GDM1 (cell line): ENCODE measurements at regions not wholly inside any gene's neighbourhood (a gene's known extent, or its start where the extent isn't known, plus 50 kb on each side); places are given as distances from the start of the nearest gene placed in this dataset.

ENCODE experiments used
- DNase-seq: peaks from one replicate; lab custom pipeline; 2025; lab: John Stamatoyannopoulos, UW

DNA sequence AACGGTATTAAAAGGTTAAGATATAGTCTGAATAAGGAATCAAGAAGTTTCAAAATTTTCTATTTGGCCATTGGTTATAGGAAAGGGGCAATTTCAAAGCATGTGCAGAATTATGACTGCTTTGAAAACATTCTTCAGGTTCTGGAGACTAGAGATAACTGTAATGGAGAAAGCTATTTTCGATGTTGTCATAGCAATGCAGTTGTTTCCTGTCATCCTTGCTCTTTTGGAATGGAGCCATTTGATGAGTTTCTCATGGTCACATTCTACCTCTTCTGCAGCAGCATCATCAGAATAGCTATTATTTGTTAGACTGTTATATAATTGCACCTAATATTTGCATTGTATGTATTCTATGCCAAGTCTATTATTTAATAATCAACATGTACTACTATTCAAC lies 368.2 kb upstream of the NR3C2 start:
- DNase-seq: no peak

- no peak for DNase-seq
Observed at GRCh38 chr4:148808416-148808815, 366.2 kb upstream of the NR3C2 start.

- no peak for DNase-seq
Observed at GRCh38 chr4:148800940-148801339, 358.7 kb upstream of the NR3C2 start.

GRCh38 chr4:148800336-148800885 lies 358.2 kb upstream of the NR3C2 start:
- DNase-seq: no peak

DNA sequence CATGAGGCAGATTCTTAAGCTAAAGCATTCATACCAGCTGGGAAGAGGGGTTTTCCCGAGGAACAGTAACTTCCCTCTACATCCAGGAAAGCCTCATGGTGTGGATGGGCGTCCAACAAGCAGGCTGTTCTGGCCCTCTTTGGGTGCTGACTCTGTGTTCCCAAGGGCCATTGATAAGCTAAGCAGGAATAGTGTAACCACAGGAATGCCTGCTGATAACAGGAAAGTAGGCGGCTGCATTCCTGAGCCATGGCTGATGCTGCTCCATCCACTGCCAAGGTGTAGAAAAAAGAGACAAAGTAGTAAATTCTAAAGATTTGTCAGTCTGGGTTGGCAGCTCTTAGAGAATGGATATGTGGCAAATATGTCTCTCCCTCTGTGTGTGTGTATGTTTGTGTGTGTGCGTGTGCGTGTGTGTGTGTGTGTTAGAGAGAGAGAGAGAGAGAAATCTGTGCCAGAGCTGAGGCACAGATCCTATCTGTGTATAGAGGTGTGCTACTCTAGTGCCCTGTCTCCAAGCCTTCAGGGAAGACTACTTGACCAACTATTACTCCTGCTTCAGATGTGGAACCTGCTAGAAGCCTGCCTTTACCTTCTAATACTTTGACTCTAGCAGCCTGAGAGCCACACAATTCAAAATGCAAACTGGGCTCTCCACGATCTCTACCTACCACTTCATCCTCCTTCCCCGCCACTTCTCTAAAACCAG lies 353.1 kb upstream of the NR3C2 start:
- no peak for DNase-seq

DNA sequence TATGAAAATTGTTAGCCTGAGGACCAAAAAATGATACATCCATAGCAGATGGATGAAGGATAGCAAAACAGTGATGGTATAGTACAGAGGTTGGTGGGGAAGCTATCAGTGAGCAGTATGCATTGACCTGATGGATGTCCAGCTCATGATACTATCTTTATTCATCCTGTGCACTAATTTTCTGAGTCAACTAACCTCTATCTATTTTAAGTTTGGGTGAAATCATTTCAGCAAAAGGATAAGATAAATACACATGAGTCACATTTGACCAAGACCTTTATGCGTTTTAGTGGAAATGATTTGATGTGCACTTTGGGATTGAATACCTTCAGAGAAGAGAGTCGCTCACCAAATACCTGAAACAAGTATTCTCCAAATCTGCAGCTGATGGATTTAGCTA lies 351.0 kb upstream of the NR3C2 start:
- no peak for DNase-seq

DNA sequence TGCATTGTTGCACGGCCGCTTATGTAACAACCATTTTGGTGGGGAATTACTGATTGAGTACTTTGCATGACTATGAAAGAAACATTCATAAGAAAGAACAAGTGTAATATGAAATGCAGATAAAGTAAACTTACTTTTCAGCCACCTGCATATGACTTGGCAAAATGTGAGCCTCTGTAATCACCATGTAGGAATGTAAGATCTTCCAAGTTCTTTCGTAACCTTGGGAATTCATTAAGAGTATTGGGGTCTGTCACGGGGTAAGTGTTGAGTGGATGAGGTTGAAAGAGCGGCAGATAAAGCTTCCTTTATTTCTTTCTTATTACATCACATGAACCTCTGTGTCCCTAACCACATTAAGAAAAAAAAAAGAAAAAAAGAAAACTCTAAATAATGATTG lies 348.5 kb upstream of the NR3C2 start:
- DNase-seq: no peak

GRCh38 chr4:148790246-148790645 lies 348.0 kb upstream of the NR3C2 start:
- DNase-seq: no peak

DNA sequence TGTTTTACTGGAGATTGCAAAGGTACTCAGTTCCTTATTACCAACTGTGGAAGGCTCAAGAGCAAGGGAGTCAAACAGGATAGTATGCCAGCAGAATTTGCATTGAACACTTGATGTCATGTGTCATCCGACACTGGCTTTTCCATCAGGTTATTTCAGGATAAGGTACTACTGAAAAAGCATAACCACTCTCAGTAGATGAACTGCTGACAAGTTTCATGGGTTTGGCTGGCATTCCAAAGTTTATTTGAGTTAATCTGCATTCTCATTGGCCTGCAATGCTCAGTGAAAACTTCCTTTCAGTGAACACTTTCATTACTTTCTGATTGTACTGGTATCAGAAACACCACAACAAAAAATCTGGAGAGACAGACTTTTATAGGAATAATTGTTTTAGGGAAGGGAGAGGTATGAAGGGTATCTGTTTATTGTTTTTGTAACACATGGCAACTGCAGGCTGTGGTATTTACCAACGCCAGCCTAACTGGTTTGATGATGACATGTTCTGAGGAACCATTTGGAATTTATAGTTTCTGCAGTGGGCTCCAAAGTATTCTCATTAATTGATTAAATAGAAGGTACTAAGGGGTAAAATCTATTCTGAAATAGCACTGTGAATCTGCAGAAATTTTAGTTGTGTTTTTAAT lies 345.7 kb upstream of the NR3C2 start:
- DNase-seq: no peak

DNA sequence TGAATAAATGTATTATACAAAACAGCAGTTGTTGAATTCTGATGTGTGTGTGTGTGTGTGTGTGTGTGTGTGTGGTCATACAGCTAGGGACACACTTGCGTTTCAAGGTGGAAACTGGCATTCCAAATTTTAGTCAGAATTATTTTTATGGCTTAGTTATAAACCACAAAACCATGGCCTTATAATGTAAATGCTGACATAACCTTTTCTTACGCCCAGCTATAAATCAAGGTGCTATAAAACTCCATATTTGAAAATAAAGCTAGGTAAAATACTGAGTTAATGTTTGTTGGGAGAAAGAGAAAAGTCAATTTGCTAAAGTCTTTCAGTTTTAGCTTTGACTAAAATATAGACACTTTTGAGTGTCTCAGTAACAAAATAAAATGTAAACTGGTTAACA lies 345.1 kb upstream of the NR3C2 start:
- DNase-seq: no peak

DNA sequence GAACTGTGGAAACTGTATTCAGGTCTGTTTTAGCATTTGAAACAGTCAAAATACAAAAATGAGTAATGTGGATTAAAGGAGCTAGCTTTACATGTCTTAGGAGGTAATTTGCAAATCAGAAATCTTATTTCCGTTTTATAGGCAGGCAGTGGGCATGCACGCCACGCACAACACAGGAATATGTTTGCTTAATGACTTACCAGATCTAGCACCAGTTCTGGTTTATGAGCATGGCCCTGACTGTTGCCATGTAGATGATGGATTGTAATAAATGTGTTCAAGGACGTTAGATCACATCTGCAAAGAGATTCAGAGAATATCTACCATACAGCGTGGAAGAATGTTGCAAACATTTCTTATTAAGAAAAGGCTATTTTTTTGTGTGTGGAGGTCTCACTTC lies 344.5 kb upstream of the NR3C2 start:
- DNase-seq: no peak

DNA sequence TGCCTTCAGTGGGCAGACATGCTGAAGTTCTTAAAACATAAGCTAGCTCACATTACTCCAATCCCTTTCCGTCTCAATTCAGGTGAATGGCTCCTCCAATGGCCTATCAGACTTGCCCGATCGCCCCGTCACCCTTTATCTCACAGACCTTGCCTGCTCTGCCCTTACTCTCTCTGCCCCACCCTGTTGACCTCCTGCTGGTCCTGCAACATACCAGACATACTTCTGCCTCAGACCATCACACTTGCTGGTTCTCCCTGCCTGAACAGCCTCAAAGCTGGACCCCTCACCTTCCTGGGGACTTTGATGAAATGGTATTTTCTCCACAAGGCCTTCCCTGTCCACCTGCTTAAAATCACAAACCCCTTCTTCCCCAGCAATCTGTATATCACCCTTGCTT lies 340.1 kb upstream of the NR3C2 start:
- no peak for DNase-seq

- DNase-seq: no peak
Observed at GRCh38 chr4:148780426-148781005, 338.3 kb upstream of the NR3C2 start.

DNA sequence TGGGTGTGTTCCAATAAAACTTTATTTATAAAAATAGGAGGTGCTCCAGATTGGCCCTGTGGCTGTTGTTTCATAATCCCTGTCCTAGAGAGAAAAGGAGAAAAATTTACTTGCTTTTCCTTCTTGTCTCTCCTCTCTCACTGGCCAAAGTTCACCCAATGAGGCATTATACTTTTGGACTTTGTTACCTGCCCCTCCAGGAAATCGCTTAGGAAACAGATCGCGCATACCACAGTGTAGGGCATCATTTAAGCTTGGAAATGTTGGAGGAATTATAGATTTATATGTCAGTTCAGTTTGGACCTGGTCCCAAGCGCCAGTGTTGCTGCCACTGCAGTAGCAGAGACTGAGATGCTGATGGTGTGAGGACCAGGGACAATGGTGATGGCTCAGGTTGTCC lies 337.6 kb upstream of the NR3C2 start:
- DNase-seq: no peak

GRCh38 chr4:148778980-148779675 lies 336.9 kb upstream of the NR3C2 start:
- no peak for DNase-seq

GRCh38 chr4:148776941-148777340 lies 334.7 kb upstream of the NR3C2 start:
- DNase-seq: no peak

DNA sequence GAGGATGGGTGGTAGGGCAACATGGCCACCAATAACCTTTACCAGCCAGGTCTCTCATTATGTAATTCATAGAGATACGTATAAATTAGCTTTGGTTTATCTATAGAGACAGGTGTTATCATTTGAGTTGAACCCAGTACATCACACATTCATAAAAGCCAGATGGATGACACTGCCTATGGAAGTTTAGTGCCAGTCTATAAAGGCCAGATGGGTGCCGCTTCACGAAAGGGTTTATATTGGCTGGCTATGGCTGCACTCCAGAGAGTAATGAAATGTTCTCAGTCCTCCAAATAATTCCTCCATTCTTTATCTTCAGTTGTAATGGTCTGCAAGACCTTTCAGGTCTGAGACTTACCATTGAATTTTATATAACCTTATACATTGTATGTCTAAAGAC lies 331.9 kb upstream of the NR3C2 start:
- no peak for DNase-seq

GRCh38 chr4:148773313-148773712 lies 331.1 kb upstream of the NR3C2 start:
- no peak for DNase-seq

DNA sequence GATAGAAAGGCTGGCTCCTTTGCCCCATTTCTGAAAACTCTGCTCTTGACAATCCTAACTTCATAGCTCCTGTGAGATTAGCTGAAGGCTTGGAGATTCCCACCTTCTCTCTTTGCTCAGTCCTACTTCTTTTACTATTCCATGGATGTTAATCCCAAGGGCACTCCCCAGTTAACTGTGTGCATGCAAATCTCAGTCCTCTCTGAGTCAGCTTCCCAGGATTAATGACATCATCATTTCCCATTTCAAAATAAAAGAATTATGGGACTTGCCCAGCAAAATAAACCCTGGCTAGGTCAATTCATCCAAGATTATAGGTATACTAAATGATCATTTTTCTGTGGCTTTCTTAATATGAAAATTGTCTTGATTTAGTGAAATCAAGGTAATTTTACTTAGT lies 328.6 kb upstream of the NR3C2 start:
- DNase-seq: no peak

DNA sequence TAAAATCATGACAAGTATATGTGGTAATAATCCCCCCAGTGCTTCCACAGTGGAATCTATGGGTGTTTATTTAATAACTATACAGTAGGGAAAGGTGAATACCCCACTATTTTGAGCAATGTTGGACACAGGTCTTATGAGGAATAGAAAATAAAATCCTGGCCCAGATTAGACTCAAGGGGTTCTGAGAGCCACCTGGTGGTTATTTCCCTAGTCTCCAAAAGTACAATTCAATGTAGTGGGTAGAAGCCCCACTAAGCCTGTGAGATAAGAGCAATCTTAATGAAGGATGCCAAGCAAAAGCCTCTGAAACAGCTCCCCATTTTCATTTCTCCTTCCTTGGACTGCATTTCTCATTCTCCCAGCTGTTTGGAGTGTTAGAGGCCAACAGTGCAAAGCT lies 328.2 kb upstream of the NR3C2 start:
- no peak for DNase-seq

DNA sequence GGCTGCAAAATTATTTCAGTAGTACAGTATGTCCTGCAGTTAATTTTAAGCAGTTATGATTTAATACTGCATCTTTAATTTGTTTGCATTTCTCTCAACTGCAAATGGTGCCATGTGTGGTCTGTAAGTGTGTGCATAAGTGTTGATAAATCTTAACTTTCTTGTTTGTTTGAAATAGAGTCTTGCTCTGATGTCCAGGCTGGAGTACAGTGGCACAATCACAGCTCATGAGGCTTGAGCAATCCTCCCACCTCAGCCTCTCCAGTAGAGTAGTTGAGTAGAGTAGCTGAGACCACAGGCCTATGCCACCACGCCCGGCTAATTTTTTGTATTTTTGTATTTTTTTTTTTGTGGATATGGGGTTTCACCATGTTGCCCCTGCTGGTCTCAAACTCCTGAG lies 322.5 kb upstream of the NR3C2 start:
- no peak for DNase-seq

DNA sequence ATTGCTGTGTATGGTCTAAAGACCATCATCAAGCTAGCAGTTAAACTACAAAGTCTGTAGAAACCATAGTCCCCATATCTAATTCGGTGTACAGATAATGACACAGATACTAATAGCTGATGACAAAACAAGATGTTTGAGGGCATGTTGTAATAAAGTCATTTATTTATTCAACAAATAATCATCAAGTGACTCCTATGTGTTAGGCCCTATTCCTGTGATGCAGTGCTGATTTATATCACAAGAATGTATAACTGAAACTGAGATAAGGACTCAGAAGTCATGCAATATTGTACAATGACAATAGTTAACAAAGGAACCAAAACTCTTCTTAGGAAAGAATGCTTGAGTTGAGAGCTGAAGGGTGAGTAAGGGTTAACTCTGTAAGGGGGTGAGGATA lies 315.0 kb upstream of the NR3C2 start:
- no peak for DNase-seq

DNA sequence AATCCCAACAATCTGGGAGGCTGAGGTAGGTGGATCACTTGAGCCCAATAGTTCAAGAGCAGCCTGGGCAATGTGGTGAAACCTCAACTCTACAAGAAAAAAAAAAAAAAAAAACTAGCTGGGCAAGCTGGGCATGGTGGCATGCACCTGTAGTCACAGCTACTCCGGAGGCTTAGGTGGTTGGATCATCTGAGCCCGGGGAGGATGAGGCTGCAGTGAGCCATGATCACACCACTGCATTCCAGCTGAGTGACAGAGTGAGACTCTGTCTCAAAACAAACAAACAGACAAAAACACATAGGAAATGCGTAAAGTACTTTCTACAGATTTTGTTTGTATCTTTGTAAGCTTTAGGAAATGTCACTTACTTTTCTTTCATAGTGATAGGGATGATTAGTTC lies 307.2 kb upstream of the NR3C2 start:
- no peak for DNase-seq
